GM12878 (cell line): ENCODE measurements at regions not wholly inside any gene's neighbourhood (a gene's known extent, or its start where the extent isn't known, plus 50 kb on each side); places are given as distances from the start of the nearest gene placed in this dataset.

Experiments
- ATAC-seq: fragments of 200-7000 bp; cut with Tn5 transposase; 3 replicates; pipeline ENCODE4 v1.9.1; 2020; ENCODE audit warnings: mild to moderate bottlenecking, moderate library complexity
- BruUV-seq: library from RNA; stranded (reverse); fragments of 400-500 nt; replicated peaks from 2 replicates; lab custom pipeline; 2021; lab: Mats Ljungman, UMichigan
- CTCF ChIA-PET: fragments of 300-600 bp; sonication (Branson Sonifier 250); formaldehyde crosslinking; extraction: SDS; loops from one replicate; lab custom pipeline; 2021; ENCODE audit warnings: inconsistent platforms; lab: Yijun Ruan, JAX
- POLR2A ChIA-PET: fragments of 350-600 bp; formaldehyde crosslinking; extraction: SDS; loops from one replicate; lab custom pipeline; 2021; ENCODE audit warnings: inconsistent platforms; lab: Charles Lee
- RAD21 ChIA-PET: fragments of 300-600 bp; sonication (Branson Sonifier 250); formaldehyde crosslinking; loops from one replicate; lab custom pipeline; 2023; ENCODE audit warnings: antibody characterized with exemption; ENCODE audit not compliant: unreplicated experiment; lab: Charles Lee
- SMC1A ChIA-PET: fragments of 300-600 bp; sonication (Branson Sonifier 250); formaldehyde crosslinking; loops from one replicate; lab custom pipeline; 2023; ENCODE audit not compliant: unreplicated experiment, uncharacterized antibody; lab: Charles Lee
- DNase-seq: peaks from one replicate; pipeline ENCODE4 v3.0.0-alpha.2; 2011; ENCODE audit warnings: low read depth, low spot score
- FAIRE-seq: peaks from 3 replicates; lab custom pipeline; 2011; peaks lifted over from hg19 to GRCh38; lab: Jason Lieb, UNC
- H2AFZ ChIP-seq: 2 replicates; pipeline ENCODE4 v1.6.0; 2011; ENCODE audit warnings: low read depth, low read length, control low read depth; ENCODE audit not compliant: control insufficient read depth
- H3K27ac ChIP-seq: 2 replicates; pipeline ENCODE4 v1.5.1; 2011; ENCODE audit warnings: control low read depth; ENCODE audit not compliant: control insufficient read depth, insufficient read depth
- H3K27me3 ChIP-seq, 2 experiments: replicated peaks in 1 of 2; 2 replicates each; pipeline versions ENCODE4 v1.6.0 to v1.6.1; 2011; ENCODE audit warnings: low read length in 1 of 2; ENCODE audit not compliant: control insufficient read depth in 2 of 2, insufficient read depth in 2 of 2
- H3K36me3 ChIP-seq, 2 experiments: 2 replicates each; pipeline ENCODE4 v1.5.1; 2011; ENCODE audit warnings: low read length in 1 of 2; ENCODE audit not compliant: control insufficient read depth in 2 of 2, insufficient read depth in 2 of 2
- H3K4me1 ChIP-seq: 2 replicates; pipeline ENCODE4 v1.6.1; 2011; ENCODE audit warnings: mild to moderate bottlenecking, low read length, moderate library complexity, mixed read lengths; ENCODE audit not compliant: control insufficient read depth, insufficient read depth
- H3K4me2 ChIP-seq: 2 replicates; pipeline ENCODE4 v1.6.0; 2011; ENCODE audit warnings: control low read depth; ENCODE audit not compliant: control insufficient read depth, insufficient read depth
- H3K4me3 ChIP-seq: fragments of 200-600 bp; sonication (generic); 2 replicates; pipeline ENCODE4 v1.5.1; 2016
- H3K79me2 ChIP-seq: 2 replicates; pipeline ENCODE4 v1.6.0; 2011; ENCODE audit warnings: low read length; ENCODE audit not compliant: control insufficient read depth, insufficient read depth
- H3K9ac ChIP-seq: 2 replicates; pipeline ENCODE4 v1.8.0; 2011; ENCODE audit warnings: low read length, control low read depth, mixed read lengths; ENCODE audit not compliant: control insufficient read depth, insufficient read depth
- H3K9me3 ChIP-seq: replicated peaks from 3 replicates; pipeline ENCODE4 v1.5.1; 2011; ENCODE audit warnings: mild to moderate bottlenecking, low read length; ENCODE audit not compliant: control insufficient read depth, insufficient read depth
- H4K20me1 ChIP-seq: 2 replicates; pipeline ENCODE4 v1.6.0; 2011; ENCODE audit not compliant: control insufficient read depth, insufficient read depth
- ETV6 ChIP-seq, 2 experiments: fragments of 450-650 bp in 1 of 2; IDR thresholded peaks in 1 of 2; conservative IDR thresholded peaks in 1 of 2; 2 replicates each; pipeline ENCODE4 v1.6.1; 2014; ENCODE audit warnings: antibody characterized with exemption in 1 of 2, borderline replicate concordance in 1 of 2, low read depth in 1 of 2, mild to moderate bottlenecking in 1 of 2, moderate library complexity in 1 of 2
- FOS ChIP-seq: IDR thresholded peaks from 3 replicates; pipeline ENCODE4 v1.6.1; 2011; ENCODE audit warnings: borderline replicate concordance; ENCODE audit not compliant: insufficient read length; ENCODE audit errors: extremely low read depth
- IKZF2 ChIP-seq, 2 experiments: fragments of 450-650 bp; IDR thresholded peaks; 2 replicates each; pipeline ENCODE4 v1.6.1; 2017; ENCODE audit warnings: mild to moderate bottlenecking in 2 of 2, moderate library complexity in 2 of 2
- RAD21 ChIP-seq: IDR thresholded peaks from 2 replicates; pipeline ENCODE4 v1.6.1; 2011; ENCODE audit warnings: mild to moderate bottlenecking, low read depth, low read length, moderate library complexity; ENCODE audit not compliant: insufficient read depth
- RBBP5 ChIP-seq: fragments of 200-600 bp; sonication (generic); conservative IDR thresholded peaks from 2 replicates; pipeline ENCODE4 v1.6.1; 2016
- SPI1 ChIP-seq: IDR thresholded peaks from 2 replicates; pipeline ENCODE4 v1.6.1; 2011; ENCODE audit warnings: low read depth, mild to moderate bottlenecking, low read length, moderate library complexity, borderline replicate concordance; ENCODE audit not compliant: insufficient read depth
- ZNF687 ChIP-seq: fragments of 450-650 bp; IDR thresholded peaks from 2 replicates; pipeline ENCODE4 v1.6.1; 2017; ENCODE audit warnings: mild to moderate bottlenecking, moderate library complexity
- in situ Hi-C: fragments of 300-500 bp; cut with MboI; formaldehyde crosslinking; loops from 9 replicates; pipeline ENCODE4 v1.14.3; 2018; ENCODE audit warnings: mixed read lengths
- intact Hi-C: fragments of 100-400 bp; cut with micrococcal nuclease; formaldehyde crosslinking; loops from one replicate; pipeline ENCODE4 v1.14.2; 2022; ENCODE audit not compliant: unreplicated experiment
- TF ChIP-seq, protein P1 (sequence below): IDR thresholded peaks from 2 replicates; pipeline ENCODE4 v1.6.1; 2012; ENCODE audit warnings: low read length, inconsistent platforms
- TF ChIP-seq, protein P2 (sequence below): fragments of 450-650 bp; IDR thresholded peaks from 2 replicates; pipeline ENCODE4 v1.6.1; 2017; ENCODE audit warnings: antibody characterized with exemption, mild to moderate bottlenecking, moderate library complexity

GRCh38 chr17:72022328-72023275 is 98.2 kb upstream of the SOX9 start (continued):
- TF ChIP-seq, protein P1, sequence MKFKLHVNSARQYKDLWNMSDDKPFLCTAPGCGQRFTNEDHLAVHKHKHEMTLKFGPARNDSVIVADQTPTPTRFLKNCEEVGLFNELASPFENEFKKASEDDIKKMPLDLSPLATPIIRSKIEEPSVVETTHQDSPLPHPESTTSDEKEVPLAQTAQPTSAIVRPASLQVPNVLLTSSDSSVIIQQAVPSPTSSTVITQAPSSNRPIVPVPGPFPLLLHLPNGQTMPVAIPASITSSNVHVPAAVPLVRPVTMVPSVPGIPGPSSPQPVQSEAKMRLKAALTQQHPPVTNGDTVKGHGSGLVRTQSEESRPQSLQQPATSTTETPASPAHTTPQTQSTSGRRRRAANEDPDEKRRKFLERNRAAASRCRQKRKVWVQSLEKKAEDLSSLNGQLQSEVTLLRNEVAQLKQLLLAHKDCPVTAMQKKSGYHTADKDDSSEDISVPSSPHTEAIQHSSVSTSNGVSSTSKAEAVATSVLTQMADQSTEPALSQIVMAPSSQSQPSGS = 0 out of 2 replicates have a peak, but pooled peaks have one; percentile 12

- no peak overlapping the region for H2AFZ ChIP-seq
- H3K4me2 ChIP-seq = no peak overlapping the region
- H3K4me1 ChIP-seq = peaks cover 54% of the 10 kb centered on the region
- RAD21 ChIA-PET = interaction anchor here (0.6 to 1.6 kb wide), 5 partner anchors 8 to 19 kb away, joined by 3 to 8 read pairs (median 5); no protein-coding TSS in a partner anchor
- no peak overlapping the region for H3K9ac ChIP-seq
- H3K4me3 ChIP-seq = no peak overlapping the region
- SMC1A ChIA-PET = interaction anchor here (1.0 to 5.5 kb wide), 6 partner anchors 9 to 551 kb away, joined by 3 to 61 read pairs (median 6); no protein-coding TSS in a partner anchor
- CTCF ChIA-PET = interaction anchor here (0.7 to 6.4 kb wide), 6 partner anchors 8 to 515 kb away, joined by 3 to 41 read pairs (median 4); no protein-coding TSS in a partner anchor
- peak overlapping the region; percentile 4; the same call in 1 of the 2 replicates for H3K27ac ChIP-seq
- BruUV-seq = no TSS peak
- no peaks in the 10 kb centered on the region for H4K20me1 ChIP-seq
- FAIRE-seq = no peak
- in situ Hi-C loops = no loop called here
- POLR2A ChIA-PET = interaction anchor here (0.7 kb wide), 1 partner anchor 203 kb away, joined by 3 read pairs; no protein-coding TSS in a partner anchor
- ATAC-seq = no peak
- no peaks in the 10 kb centered on the region for H3K79me2 ChIP-seq
- intact Hi-C loops = loop anchor here (10.0 kb wide), 1 partner anchor 260 kb away; no protein-coding TSS in a partner anchor
- H3K36me3 ChIP-seq = no peaks in the 10 kb centered on the region
- no peak for DNase-seq
- peaks cover 7% of the 10 kb centered on the region for H3K9me3 ChIP-seq
- H3K27me3 ChIP-seq = no peaks in the 10 kb centered on the region
- no peak for TF ChIP-seq ZNF687
- TF ChIP-seq IKZF2 (IDR thresholded peaks at IDR 0.05) = no peak
- no peak for TF ChIP-seq RBBP5
- TF ChIP-seq, protein P2, sequence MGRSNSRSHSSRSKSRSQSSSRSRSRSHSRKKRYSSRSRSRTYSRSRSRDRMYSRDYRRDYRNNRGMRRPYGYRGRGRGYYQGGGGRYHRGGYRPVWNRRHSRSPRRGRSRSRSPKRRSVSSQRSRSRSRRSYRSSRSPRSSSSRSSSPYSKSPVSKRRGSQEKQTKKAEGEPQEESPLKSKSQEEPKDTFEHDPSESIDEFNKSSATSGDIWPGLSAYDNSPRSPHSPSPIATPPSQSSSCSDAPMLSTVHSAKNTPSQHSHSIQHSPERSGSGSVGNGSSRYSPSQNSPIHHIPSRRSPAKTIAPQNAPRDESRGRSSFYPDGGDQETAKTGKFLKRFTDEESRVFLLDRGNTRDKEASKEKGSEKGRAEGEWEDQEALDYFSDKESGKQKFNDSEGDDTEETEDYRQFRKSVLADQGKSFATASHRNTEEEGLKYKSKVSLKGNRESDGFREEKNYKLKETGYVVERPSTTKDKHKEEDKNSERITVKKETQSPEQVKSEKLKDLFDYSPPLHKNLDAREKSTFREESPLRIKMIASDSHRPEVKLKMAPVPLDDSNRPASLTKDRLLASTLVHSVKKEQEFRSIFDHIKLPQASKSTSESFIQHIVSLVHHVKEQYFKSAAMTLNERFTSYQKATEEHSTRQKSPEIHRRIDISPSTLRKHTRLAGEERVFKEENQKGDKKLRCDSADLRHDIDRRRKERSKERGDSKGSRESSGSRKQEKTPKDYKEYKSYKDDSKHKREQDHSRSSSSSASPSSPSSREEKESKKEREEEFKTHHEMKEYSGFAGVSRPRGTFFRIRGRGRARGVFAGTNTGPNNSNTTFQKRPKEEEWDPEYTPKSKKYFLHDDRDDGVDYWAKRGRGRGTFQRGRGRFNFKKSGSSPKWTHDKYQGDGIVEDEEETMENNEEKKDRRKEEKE = no peak
- TF ChIP-seq SPI1 = 0 out of 2 replicates have a peak, but pooled peaks have one; percentile 4
- no peak for TF ChIP-seq FOS
- no peak for TF ChIP-seq RAD21
- no peak for TF ChIP-seq ETV6 (conservative IDR thresholded peaks at IDR 0.05 in 1 of 2, IDR thresholded peaks at IDR 0.05 in 1 of 2; ENCODE audit: borderline replicate concordance in 1 of 2, low read depth in 1 of 2)
Measured at GRCh38 chr17:72024457-72024856, 96.4 kb upstream of the SOX9 start.
